GM12865 (cell line): ENCODE measurements at regions not wholly inside any gene's neighbourhood (a gene's known extent, or its start where the extent isn't known, plus 50 kb on each side); places are given as distances from the start of the nearest gene placed in this dataset.
"Not testable (repeated sequence)": the region's sequence is repeated elsewhere in the genome, so short reads cannot be mapped to it uniquely, and the experiment has no call there.

Experiments
- DNase-seq: peaks from one replicate; pipeline ENCODE4 v3.0.0; 2010; ENCODE audit warnings: low read depth
- H3K4me3 ChIP-seq: 2 replicates; pipeline ENCODE4 v1.5.1; 2011; ENCODE audit warnings: mild to moderate bottlenecking, low read depth, low read length, control low read depth
- CTCF ChIP-seq: IDR thresholded peaks from 2 replicates; pipeline ENCODE4 v1.5.1; 2011; ENCODE audit warnings: low read length, control low read depth, low read depth, inconsistent platforms; ENCODE audit not compliant: insufficient read depth; ENCODE audit errors: missing control alignments

- H3K4me3 ChIP-seq: no peak overlapping the region
- DNase-seq: no peak
- no peak for TF ChIP-seq CTCF
These were observed 60.7 kb upstream of the URI1 start for GRCh38 chr19:29881386-29881785.

- H3K4me3 ChIP-seq: no peak overlapping the region
- no peak for DNase-seq
- no peak for TF ChIP-seq CTCF
These were observed 59.3 kb upstream of the URI1 start for GRCh38 chr19:29882719-29883105.

GRCh38 chr19:29884044-29884443, 58.0 kb upstream of the URI1 start:
- H3K4me3 ChIP-seq: no peak overlapping the region
- no peak for TF ChIP-seq CTCF
- DNase-seq: no peak

- no peak for TF ChIP-seq CTCF
- DNase-seq: no peak
These were observed 57.6 kb upstream of the URI1 start for GRCh38 chr19:29884466-29884865.

GRCh38 chr19:29886106-29886505, 55.9 kb upstream of the URI1 start:
- DNase-seq, H3K4me3 ChIP-seq: not testable (repeated sequence)

More at GRCh38 chr19:29884466-29884865, 57.6 kb upstream of the URI1 start:
- no peak overlapping the region for H3K4me3 ChIP-seq

- DNase-seq: no peak
- no peak for TF ChIP-seq CTCF
- H3K4me3 ChIP-seq: no peak overlapping the region
These were observed 55.5 kb upstream of the URI1 start for GRCh38 chr19:29886586-29886985.

- DNase-seq: no peak
- H3K4me3 ChIP-seq: no peak overlapping the region
- TF ChIP-seq CTCF: peak; percentile 6
These were observed 54.6 kb upstream of the URI1 start for GRCh38 chr19:29887442-29887855.

GRCh38 chr19:29888047-29888446, 54.0 kb upstream of the URI1 start:
- H3K4me3 ChIP-seq, DNase-seq: not testable (repeated sequence)
